ENCODE measurements at regions not wholly inside any gene's neighbourhood (a gene's known extent, or its start where the extent isn't known, plus 50 kb on each side); places are given as distances from the start of the nearest gene placed in this dataset.

GRCh38 chr2:115904516-115904915 lies 1462.1 kb downstream of the DPP10 start:
- Histone ChIP-seq H3K27ac (ENCODE audit: control insufficient read depth, insufficient read depth) (no peak overlapping the region), H3K9ac (ENCODE audit: control insufficient read depth, insufficient read depth, low read length) (no peak overlapping the region), H3K4me3 (no peak overlapping the region), H3K4me2 (ENCODE audit: control insufficient read depth, insufficient read depth) (no peak overlapping the region), H4K20me1 (ENCODE audit: control insufficient read depth, insufficient read depth) (no peaks in the 10 kb centered on the region), H3K9me3 (replicated peaks; ENCODE audit: control insufficient read depth, insufficient read depth, low read length) (no peaks in the 10 kb centered on the region), H3K4me1 (ENCODE audit: control insufficient read depth, insufficient read depth, low read length) (no peaks in the 10 kb centered on the region), H3K79me2 (ENCODE audit: control insufficient read depth, insufficient read depth, low read length) (no peaks in the 10 kb centered on the region), H2AFZ (ENCODE audit: control insufficient read depth, low read depth, low read length) (no peak overlapping the region), H3K27me3 (replicated peaks in 1 of 2; ENCODE audit: control insufficient read depth in 2 of 2, insufficient read depth in 2 of 2, low read length in 1 of 2) (no peaks in the 10 kb centered on the region), H3K36me3 (ENCODE audit: control insufficient read depth in 2 of 2, insufficient read depth in 2 of 2, low read length in 1 of 2) (no peaks in the 10 kb centered on the region)
- WGBS (ENCODE audit: insufficient coverage, insufficient replicate concordance, low lambda C conversion rate, missing lambda C conversion rate): 0% methylated on average over 1 of the region's 1 CpG
- BruUV-seq (replicated peaks): no TSS peak
- CTCF ChIA-PET: no interaction called here
- POLR2A ChIA-PET: no interaction called here
- no peak for DNase-seq (ENCODE audit: low read depth, low spot score)
- no peak for ATAC-seq
- SMC1A ChIA-PET (ENCODE audit: uncharacterized antibody, unreplicated experiment): interaction anchor here (0.6 kb wide), 1 partner anchor 686 kb away, joined by 3 read pairs; no protein-coding TSS in a partner anchor
- intact Hi-C loops (cut with micrococcal nuclease; ENCODE audit: unreplicated experiment) (no loop called here), in situ Hi-C loops (cut with MboI) (no loop called here)
- RAD21 ChIA-PET (ENCODE audit: unreplicated experiment): no interaction called here
- FAIRE-seq: no peak
- TF ChIP-seq NBN (IDR thresholded peaks at IDR 0.05) (no peak), TARDBP (IDR thresholded peaks at IDR 0.05; ENCODE audit: borderline replicate concordance) (no peak), ATF3 (IDR thresholded peaks at IDR 0.05; ENCODE audit: borderline replicate concordance, extremely low read depth, low read depth, low read length) (no peak), EZH2 (IDR thresholded peaks at IDR 0.05; ENCODE audit: borderline replicate concordance, control insufficient read depth, low read depth, low read length) (no peak), SP1 (IDR thresholded peaks at IDR 0.05; ENCODE audit: low read depth, low read length) (no peak), CHD1 (IDR thresholded peaks at IDR 0.05; ENCODE audit: low read depth, low read length) (no peak), ATF2 (IDR thresholded peaks at IDR 0.05; ENCODE audit: low read length) (no peak), ZBTB33 (IDR thresholded peaks at IDR 0.05) (no peak), ZBED1 (IDR thresholded peaks at IDR 0.05; ENCODE audit: borderline replicate concordance) (no peak), E2F4 (IDR thresholded peaks at IDR 0.05; ENCODE audit: low read depth, low read length) (no peak), IRF3 (IDR thresholded peaks at IDR 0.05) (no peak), EP300 (IDR thresholded peaks at IDR 0.05; ENCODE audit: borderline replicate concordance in 1 of 2, control insufficient read depth in 1 of 2, low read depth in 2 of 2, low read length in 2 of 2) (no peak), SRF (IDR thresholded peaks at IDR 0.05; ENCODE audit: low read depth in 2 of 2, low read length in 2 of 2) (no peak), HSF1 (IDR thresholded peaks at IDR 0.05; ENCODE audit: low read depth, low read length) (no peak)

All from GM12878 (cell line).